HG02870 (cell line): ENCODE measurements at regions not wholly inside any gene's neighbourhood (a gene's known extent, or its start where the extent isn't known, plus 50 kb on each side); places are given as distances from the start of the nearest gene placed in this dataset.

Experiments used
- ATAC-seq: cut with Tn5 transposase; IDR thresholded peaks from one replicate; pipeline ENCODE4 v1.9.1; 2021; ENCODE audit warnings: mild to moderate bottlenecking, moderate library complexity; ENCODE audit not compliant: unreplicated experiment

DNA sequence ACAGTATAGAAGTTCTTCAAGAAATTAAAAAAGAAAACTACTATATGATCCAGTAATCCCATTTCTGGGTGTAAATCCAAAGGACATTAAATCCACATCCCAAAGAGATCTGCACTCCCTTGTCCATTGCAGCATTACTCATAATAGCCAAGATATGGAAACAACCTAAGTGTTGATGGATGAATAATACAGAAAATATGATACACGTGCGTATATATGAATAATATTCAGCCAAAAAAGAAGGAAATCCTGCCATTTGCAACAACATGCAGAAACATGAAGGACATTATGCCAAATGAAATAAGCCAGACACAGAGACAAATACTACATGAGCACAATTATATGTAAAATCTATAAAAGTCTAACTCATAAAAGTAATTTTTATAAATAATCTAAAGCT is 306.3 kb upstream of the ANO3 start:
- no peak for ATAC-seq

DNA sequence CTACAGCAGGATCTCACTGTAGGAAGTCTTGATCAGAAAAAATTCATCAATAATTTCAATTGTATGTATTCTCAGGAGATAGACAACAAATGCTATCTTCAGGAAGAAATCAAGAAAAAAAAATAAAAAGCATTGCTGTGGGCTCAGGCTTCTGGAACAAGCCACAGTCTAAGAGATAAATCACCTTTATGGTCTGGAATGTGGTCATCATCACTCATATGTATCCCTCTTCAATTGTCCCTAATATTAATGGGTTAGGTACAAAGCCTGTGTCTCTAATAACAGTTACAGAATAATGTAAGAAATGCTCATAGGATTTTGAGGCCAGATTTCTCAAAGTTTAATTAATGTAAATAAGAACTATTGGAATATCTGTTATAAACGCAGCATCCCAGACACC is 305.9 kb upstream of the ANO3 start:
- ATAC-seq, result no peak

DNA sequence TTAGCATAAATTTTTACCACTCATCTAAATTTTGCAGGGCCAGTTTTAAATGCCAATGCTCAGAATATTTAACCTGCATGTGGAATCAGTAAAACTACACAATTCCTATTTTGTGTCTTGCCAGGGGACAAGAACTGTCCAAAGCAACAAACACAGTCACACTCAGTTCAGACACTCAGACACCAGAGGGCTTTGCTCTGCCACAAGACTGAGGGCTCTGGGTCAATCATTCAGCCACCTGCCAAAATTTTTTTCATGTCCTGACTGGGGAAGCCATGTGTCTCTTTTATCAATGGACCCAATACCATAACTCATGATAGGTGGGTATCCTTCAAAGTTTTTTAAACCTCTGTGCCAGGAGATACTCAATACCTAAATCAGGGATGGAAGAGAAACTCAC is 304.0 kb upstream of the ANO3 start:
- peak; percentile 56 for ATAC-seq

DNA sequence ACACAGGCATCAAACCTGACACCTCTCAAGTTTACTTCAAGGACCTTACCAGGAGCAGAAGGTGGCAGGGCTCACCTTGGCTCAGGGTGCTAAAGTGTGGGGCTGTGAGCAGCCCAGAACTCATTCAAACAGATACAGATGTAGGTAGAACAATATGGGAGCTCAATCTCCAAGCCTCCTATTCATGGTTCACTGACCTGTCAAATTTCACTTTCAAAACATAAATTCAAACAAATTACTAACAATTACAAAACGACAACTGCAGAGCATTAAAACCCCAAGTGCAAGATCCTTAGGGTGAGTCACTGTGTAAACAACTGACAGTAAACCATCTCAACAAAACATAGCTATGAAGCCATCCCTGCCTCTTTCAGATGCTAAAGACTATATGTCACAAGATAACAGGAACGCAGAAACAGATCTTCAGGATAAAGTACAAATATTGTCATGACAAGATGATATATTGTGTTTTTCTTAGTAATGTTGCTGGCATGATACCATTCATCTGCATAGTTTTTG is 303.5 kb upstream of the ANO3 start:
- peak; percentile 39 for ATAC-seq

DNA sequence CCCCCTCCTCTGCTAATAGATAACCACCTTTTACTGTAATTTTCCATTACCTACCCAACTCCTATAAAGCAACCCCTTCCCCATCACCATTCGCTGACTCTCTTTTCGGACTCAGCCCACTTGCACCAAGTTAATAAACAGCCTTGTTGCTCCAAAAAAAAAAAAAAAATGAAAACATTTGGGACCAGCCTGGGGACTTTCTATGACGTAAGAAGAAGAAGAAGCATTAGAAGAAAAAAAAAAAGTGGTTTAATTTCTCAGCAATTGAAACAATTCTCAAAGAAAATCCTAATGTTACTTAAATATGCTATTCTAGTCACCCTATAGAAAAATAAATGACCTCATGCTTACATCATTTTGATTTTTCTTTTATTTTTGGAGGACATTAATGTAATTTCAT is 301.5 kb upstream of the ANO3 start:
- ATAC-seq, result no peak

DNA sequence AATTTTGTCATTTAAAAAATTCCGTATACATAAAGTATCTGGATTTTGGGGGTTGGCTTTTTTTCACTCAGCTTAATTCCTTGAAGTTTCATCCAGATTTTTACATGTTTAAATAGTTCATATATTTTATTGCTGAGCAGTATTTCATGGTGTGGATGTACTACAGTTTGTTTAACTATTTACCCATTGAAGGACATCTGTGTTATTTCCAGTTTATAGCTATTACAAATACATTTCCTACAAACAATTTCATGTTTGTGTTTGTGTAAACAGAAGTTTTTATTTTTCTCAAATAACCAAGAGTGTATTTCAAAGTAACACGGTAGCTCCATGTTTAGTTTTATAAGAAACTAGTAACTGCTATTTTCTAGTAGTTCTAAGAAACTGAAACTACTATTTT is 299.7 kb upstream of the ANO3 start:
- ATAC-seq, result no peak

DNA sequence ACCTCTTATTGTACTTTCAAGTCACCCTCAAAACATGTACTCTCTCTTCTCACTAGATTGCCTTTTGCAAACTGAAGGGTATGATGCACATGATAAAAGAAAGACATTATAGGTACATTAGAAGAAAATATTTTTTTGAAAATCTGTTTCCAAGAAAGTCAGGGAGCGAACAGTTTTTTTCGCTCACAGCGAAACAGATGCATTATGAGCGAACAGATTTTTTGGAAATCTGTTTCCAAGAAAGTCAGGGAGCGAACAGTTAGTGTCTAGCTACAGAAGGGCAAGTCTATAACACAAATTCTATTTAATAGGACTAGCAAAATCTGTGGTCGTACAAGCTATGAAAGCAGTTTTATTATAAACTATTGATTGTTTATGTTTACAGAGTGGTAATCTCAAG is 296.2 kb upstream of the ANO3 start:
- no peak for ATAC-seq

DNA sequence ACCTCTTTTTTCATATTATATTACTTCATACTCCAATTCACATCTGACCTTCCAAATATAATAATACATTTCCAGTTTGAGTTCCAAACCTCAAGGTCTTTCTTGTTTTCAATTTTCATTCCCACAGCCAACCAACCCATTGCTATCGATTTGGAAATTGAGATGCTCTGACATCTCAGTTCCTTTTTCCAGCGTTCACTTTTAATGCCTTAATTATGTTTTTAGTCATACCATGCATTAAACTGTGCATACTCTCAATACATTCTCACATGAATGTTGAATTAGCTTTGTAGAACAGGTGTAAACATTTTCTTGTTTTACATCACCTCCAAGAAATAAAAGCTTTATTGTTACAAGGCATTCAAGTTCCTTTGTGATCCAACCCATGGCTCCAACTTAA is 294.2 kb upstream of the ANO3 start:
- ATAC-seq, result peak; percentile 83

DNA sequence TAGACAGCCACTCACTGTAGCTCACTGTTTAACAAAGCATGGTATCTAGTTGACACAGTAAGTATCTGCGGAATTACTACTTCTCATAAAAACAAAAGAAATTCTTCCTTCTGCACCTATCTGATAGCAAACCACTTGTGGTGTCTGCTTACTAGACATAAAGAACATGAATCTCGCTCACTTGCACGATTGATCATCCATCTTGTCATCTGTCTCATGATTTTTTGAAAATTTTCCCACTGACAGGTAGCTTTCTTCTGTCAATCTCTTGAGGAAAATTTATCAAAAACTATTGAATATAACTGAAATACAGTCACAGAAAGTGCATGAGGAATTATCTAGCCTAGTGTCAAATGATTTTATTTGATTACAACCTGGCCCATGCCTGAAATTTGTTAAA is 291.6 kb upstream of the ANO3 start:
- ATAC-seq, result no peak

DNA sequence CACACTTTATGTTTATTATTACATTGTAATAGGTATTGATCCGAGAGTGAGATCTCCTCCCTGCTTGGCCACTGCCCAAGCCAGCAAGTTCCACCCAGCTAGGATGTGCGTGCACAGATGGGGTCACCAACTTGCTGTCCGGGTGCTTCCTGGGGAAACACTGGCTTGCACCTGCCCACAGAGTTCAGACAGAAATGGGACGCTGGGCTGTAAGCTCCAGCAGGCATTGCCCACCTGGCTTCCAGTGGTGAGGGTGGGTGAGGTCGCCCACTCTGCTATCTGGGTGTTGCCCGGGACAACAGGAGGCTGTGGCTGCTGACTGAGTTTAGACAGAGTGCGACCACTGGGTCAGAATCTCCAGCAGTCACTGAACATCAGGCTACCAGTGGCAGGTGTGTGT is 289.8 kb upstream of the ANO3 start:
- ATAC-seq, result no peak

DNA sequence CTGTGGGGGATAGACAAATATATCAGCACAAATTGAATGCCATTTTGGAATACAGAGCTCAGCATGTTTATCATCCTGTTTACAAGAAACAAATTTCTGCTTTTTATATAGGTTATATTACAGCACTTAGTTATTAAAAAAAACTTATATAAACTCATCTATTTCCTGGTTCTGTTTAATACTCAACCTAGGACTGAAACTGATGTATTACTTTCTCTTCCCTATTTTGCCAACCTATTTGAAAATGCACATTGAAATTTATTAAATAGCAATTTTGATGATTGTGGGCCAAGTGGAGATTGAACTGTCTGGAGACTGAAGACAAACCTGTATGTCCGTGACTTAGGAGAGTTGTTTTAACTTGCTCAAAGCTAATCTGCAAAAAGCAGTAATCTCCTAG is 288.3 kb upstream of the ANO3 start:
- peak; percentile 51 for ATAC-seq

DNA sequence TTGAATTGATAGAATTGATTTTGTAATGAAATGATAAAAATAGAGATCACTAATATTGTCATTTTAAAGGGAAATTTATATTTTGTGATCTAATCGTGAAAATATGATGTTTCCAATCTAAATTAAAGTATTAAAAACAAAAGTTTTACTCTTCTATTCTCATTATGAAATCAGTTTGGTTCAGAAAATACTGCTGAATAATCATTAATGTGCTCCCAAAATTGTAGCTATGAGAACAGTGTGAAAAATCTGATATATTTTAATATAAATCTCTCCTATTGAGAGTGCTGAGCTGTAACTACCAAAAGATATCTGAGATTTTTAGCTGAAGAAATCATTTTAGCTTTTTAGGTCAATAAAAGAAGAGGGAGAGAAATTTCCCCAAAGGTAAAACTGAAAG is 287.5 kb upstream of the ANO3 start:
- ATAC-seq, result no peak

DNA sequence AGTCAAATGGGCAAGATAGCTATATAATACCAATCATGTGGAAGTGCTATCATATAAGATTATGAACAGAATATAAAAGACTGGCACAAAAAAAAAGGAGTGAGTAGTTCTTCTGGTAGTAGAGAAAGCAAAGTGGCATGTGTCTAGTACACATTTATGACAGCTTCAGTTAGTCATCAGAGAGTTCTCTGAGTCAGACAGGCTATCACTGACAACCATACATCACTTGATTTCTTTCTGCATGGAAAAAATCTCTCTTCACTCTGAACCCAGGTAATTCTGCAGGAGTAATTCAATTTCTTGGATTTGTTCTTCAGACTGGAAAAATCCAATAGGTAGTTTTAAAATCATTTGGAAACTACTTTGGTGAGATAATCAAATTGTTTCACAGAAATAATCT is 286.8 kb upstream of the ANO3 start:
- no peak for ATAC-seq

DNA sequence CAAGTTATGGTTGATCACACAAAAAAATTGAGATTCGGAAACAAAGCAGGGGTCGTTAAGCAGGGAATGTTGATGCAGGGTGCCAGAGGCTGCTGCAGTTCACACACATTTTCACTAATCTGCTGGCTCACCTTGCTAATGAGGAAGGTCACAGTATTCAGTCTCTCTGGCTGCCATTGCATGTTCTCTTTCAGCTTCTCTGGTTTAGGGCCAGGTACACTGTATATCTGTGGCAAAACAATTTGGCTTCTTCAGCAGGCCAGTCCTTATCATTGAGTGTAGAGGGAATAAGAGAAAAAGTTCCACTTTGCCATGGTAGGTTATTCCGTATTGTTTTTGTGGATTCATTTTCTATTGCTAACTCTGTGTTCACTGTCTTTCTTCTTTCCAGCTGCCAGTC is 283.7 kb upstream of the ANO3 start:
- ATAC-seq, result no peak

DNA sequence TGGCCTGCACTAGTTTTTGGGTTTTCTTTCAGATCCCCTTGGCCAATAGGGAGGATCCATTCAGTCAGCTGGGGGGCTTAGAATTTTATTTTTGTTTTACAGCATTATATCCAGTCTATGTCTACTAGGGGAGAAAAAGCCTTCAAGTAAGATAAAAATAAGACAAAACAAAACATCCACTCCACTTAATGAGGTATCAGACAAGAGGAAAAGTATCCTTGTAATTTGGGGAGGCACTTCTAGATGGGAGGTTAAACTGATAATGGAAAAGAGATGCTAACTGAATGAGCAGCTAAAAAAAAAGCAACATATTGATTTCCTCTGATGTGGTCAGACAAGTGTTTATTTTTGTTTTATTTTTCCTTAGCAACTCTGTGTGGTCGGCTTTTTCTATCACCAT is 278.0 kb upstream of the ANO3 start:
- ATAC-seq, result no peak

DNA sequence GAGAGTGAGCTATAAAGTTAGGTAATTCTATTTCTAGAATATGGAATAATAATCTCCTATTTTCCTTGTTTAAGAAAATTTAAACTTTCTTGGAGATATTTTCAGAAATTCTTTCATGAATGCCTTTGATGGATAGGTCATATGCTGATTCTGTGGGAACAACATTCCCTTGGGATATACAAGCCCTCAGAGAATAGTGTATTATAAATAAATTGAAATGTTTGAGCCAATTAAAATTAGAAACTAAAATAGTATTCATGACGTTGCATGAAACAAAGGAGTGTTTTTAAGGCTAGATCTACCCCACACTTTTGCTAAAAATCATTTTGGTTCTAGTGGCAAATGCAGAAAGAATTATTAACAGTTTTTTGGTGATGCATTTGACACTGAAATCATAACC is 269.3 kb upstream of the ANO3 start:
- no peak for ATAC-seq

DNA sequence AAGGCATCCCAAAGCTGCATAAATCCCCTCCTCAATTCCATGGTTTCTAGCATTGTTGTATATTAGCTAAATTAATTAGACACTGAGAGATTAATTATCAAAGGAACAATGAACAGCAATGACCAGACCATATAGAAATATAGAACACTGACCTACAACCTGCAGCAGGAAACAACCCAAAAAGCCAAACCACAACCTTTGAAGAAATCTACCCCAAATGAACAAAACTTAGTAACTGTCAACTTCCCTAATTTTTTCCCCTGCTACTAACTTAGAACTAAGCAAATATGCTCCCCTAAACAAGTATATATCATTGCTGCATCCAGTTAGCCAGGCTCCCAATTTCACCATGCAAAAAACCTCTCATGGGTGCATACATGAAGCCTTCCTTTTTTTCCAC is 268.0 kb upstream of the ANO3 start:
- peak; percentile 60 for ATAC-seq

DNA sequence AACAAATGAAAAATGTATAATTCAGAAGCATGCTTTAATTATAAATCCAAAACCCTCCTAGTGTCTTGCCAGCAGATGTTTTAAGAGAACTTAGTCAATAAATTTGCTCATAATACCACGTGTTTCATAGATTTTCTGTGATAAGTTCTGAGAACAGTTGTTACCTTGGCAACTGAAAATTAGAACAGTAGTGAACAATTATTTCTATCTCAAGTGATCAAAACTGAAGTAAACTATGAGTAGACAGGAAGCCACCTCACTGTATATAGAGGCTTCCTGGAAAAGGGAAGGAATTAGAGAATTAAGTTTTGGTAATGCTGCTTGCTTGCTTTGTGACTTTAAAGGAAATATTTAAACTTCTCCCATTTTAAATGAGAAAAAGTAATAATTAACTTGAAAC is 266.0 kb upstream of the ANO3 start:
- ATAC-seq, result no peak

DNA sequence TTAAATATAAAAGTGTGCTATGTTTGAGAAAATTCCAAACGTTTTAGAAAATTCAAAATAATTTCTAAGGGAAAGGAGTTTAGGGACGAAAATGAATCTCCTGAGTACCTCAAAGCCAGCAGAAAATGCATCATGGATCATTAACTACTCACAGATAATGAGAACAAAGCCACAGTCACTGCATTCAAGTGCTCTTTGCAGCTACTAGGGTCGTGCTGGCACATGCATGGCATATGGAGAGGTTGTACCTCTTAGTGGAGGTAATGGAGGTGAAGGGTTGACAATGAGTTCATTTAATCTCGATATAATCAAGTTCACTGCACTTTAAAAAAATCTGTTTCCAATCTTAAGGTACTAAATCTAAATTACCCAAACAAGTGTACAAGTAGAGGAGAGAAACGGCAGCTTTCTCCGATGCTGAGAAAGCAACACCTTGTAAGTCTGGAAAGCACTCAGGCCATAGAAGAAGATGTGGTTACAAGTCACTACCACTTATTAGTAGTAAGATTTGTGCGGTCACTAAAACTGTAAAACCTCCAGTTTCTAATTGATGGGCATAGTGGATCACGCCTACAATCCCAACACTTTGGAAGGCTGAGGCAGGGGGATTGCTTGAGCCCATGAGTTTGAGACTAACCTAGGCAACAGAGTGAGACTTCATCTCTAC is 261.1 kb upstream of the ANO3 start:
- ATAC-seq, result no peak

DNA sequence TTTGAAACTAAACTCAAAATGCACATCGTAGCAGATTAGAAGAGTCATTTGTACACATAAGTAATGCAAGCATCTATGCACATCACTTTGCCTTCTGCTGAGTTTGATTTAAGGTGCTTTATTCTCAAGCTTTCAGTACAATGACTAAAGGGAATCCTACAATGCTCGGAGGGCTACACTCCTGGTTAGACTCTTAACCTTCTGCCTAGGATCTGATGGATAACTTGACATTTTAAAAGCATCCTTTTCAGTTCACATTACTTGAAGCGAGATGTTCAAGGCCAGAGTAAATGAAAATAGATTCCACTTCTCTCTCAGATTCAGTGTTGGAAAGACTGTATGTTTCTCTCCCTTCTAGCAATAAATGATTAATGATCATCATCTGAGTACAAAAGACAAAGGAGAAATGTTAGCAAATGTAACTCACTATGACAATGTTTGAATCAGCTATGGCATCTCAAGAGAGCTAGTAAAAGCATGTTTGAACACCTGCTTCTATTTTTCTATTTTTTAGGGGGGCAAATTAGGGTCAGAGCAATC is 259.2 kb upstream of the ANO3 start:
- no peak for ATAC-seq

DNA sequence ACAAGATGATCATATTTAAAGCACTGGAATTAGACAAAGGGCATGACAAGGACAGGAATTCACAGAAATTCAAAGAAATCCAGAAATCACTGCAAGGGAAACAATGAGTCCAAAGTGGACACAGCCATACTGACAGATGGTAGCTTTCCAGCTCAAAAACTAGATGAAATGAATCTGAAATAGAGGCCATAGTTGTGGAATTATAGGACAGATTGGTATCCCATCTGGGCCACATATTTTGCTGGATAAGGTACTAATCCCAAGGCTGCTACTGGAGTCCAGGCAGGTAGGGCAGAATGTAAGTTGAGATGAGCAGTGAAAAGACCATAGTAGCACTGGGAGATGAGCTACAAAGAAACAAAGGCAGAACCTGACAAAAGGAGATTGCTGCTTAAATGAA is 258.3 kb upstream of the ANO3 start:
- no peak for ATAC-seq

DNA sequence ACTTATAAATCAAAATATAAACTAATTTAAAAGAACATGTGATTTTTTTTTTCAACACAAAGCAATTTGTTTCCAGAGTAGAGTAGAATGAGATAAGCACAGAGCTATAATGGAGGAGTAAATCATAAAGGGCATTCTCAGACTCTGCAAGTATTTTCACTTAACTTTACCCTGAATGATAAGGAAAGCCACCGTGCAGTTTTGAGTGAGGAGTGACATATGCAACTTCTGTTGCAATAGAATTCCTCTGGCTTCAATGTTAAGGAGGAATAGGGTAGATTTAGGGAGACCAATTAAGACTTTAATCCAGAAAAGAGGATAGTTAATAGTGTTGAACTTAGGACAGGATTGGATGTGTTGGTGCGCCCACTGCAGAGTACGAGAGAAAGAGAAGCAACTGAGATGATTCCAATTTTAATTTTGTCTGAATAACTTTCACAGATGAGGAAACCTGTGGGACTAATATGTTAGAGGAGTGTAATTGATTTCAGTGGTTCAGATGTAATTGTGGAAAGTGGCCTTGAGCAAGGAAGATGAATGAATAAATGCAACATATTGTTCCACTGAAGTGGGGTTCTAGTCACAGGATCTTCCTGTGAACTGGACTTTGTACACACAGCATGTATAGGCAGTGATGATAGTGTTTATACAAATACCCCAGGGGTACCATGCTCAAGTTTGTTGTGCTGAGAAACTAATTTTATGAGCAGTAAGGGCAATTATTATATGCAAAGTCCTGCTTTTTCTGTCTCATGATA is 255.5 kb upstream of the ANO3 start:
- no peak for ATAC-seq
